ENCODE measurements at regions not wholly inside any gene's neighbourhood (a gene's known extent, or its start where the extent isn't known, plus 50 kb on each side); places are given as distances from the start of the nearest gene placed in this dataset.
A peak's percentile ranks its signal among the peaks of the same experiment; 100 is the strongest.
"Not testable (repeated sequence)": the region's sequence is repeated elsewhere in the genome, so short reads cannot be mapped to it uniquely, and the experiment has no call there.

- intact Hi-C loops (cut with DNase I): no loop called here
Observed at GRCh38 chr6:15088904-15089568, 156.8 kb upstream of the JARID2 start.

GRCh38 chr6:15089569-15090144 lies 156.2 kb upstream of the JARID2 start:
- intact Hi-C loops (cut with DNase I): no loop called here
- DNase-seq (ENCODE audit: low spot score): peak; percentile 88

More at GRCh38 chr6:15088904-15089568, 156.8 kb upstream of the JARID2 start:
- DNase-seq (ENCODE audit: low spot score): no peak

GRCh38 chr6:15090145-15090579 lies 155.7 kb upstream of the JARID2 start:
- no peak for DNase-seq (ENCODE audit: low spot score)
- intact Hi-C loops (cut with DNase I): no loop called here

- intact Hi-C loops (cut with DNase I): no loop called here
- DNase-seq (ENCODE audit: low spot score): no peak
Observed at GRCh38 chr6:15090745-15091384, 155.0 kb upstream of the JARID2 start.

DNA sequence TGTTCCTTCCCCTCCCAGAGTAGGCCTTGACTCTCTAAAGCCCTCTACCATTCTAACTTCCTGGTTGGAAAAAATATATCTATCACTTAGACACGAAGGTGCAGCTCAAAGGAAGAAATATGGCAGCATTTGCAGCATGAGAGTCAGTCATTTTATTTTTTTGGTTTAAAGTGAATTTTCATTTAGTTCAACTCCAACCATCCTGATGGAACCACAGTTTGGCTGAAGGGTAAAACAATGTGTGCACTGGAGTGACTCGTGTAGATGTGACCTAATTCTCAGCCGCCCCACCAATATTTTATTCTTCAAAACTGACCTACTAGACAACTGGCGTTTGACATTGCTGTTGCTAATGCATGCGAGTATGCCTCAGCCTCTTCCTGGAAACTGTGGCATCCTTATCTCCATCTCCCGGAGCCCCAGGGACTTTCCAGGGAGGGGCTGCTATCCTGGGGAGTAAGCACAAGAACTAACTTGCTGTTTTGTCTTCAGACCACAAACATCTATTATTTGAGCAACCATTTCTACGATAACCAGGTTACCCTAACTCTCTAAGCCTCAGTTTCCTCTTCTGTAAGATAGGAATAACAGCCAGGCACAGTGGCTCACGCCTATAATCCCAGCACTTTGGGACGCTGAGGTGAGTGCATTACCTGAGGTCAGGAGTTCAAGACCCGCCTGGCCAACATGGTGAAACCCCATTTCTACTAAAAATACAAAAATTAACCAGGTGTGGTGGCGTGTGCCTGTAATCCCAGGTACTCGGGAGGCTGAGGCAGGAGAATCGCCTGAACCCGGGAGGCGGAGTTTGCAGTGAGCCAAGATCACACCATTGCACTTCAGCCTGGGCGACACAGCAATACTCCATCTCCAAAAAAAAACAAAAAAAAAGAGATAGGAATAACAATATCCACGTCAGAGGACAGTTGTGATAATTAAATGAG lies 148.7 kb upstream of the JARID2 start:
- no peak for DNase-seq (ENCODE audit: low spot score)

DNA sequence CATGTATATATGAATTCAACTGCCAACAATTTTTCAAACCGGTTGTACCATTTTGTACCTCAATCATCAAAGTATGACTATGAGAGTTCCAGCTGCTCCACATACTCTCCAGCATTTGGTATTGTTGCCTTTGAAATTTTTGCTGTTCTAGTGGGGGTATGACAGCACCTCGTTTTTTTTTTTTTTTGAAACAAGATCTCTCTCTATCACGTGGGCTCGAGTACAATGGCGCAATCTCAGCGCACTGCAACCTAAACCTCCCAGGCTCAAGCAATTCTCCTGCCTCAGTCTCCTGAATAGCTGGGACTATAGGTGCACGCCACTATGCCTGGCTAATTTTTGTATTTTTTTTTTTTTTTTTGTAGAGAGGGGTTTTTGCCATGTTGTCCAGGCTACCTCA lies 144.7 kb upstream of the JARID2 start:
- no peak for DNase-seq (ENCODE audit: low spot score)
- intact Hi-C loops (cut with DNase I): no loop called here

More for the DNA sequence above, 148.7 kb upstream of the JARID2 start:
- intact Hi-C loops (cut with DNase I): no loop called here

DNA sequence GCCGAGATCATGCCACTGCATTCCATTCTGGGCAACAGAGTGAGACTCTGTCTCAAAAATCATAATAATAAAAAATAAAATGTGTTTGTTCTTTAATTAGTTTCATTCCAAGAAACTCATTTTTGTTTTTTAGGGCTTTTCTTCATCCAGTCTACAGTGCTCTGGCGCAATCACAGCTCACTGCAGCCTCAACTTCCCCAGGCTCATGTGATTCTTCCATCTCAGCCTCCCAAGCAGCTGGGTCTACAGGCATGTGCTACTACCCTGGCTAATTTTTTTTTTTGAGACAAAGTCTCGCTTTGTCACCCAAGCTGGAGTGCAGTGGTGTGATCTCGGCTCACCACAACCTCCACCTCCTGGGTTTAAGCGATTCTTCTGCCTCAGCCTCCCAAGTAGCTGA lies 143.6 kb upstream of the JARID2 start:
- intact Hi-C loops (cut with DNase I): no loop called here
- no peak for DNase-seq (ENCODE audit: low spot score)

GRCh38 chr6:15106958-15107643 lies 138.8 kb upstream of the JARID2 start:
- intact Hi-C loops (cut with DNase I): no loop called here
- no peak for DNase-seq (ENCODE audit: low spot score)

- intact Hi-C loops (cut with DNase I): no loop called here
Observed at GRCh38 chr6:15107644-15108382, 138.1 kb upstream of the JARID2 start.

GRCh38 chr6:15108383-15108715 lies 137.5 kb upstream of the JARID2 start:
- intact Hi-C loops (cut with DNase I): no loop called here
- DNase-seq (ENCODE audit: low spot score): no peak

More at GRCh38 chr6:15107644-15108382, 138.1 kb upstream of the JARID2 start:
- DNase-seq (ENCODE audit: low spot score): no peak

DNA sequence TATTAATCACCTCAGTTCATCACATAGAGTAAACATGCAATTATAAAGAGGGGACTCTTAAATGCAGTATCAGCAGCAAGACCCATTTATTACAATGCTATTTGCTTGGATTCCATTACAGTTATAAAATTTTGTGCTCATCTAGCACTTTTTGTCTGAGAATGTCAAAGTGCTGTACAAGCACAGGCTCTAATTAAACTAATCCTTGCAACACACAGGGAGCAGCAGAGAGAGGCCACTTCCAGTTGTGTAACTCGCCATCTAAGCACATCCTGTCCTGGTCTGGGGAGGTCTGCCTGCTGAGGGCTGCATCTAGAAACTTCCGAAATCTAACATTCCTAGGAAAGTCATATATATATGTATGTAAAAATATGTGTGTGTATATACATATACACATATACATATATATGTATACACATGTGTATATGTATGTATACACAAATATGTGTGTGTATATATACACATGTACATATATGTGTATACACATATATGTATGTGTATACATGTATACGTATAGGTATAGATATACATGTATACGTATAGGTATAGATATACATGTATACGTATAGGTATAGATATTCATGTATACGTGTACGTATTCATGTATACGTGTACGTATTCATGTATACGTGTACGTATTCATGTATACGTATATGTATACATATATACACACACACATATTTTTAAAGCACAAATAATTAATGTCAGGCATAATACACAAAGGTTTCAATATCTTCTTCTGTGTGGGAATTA lies 136.4 kb upstream of the JARID2 start:
- intact Hi-C loops (cut with DNase I): no loop called here
- no peak for DNase-seq (ENCODE audit: low spot score)

DNA sequence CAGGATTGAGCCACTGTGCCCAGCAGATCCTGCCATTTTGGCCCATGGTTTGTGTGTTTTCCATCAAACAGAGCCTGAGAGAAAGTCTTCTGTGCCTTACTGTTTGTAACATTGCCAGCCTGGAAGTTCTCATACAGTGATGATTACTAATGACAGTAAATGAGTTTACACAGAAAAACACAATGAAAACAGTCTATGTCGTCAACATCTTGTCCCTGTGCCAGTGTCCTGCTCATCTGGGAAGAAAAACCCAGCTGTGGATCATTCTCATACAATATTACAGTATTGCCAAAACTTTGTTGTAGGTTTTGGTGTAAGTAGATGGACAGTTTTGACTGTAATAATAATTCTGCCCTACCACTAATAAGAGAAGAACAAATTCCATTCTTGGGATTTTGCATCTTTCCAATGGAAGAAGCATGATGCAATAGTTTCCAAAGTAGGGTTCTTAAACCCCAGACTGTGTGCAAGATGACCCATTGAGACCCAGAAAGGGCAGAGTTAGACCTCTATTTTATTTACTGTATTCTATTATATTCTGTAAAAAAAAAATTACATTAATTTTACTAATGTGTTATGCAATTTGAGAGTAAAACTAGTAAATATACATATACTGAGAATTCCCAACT lies 135.0 kb upstream of the JARID2 start:
- DNase-seq (ENCODE audit: low spot score): no peak
- intact Hi-C loops (cut with DNase I): no loop called here

- intact Hi-C loops (cut with DNase I); DNase-seq (ENCODE audit: low spot score): not testable (repeated sequence)
Observed at GRCh38 chr6:15111576-15111975, 134.3 kb upstream of the JARID2 start.

GRCh38 chr6:15113587-15113986 lies 132.3 kb upstream of the JARID2 start:
- no peak for DNase-seq (ENCODE audit: low spot score)
- intact Hi-C loops (cut with DNase I): no loop called here

GRCh38 chr6:15114061-15114460 lies 131.8 kb upstream of the JARID2 start:
- intact Hi-C loops (cut with DNase I): no loop called here
- DNase-seq (ENCODE audit: low spot score): no peak

- intact Hi-C loops (cut with DNase I): no loop called here
- no peak for DNase-seq (ENCODE audit: low spot score)
Observed at GRCh38 chr6:15116889-15117288, 129.0 kb upstream of the JARID2 start.

GRCh38 chr6:15121443-15121842 lies 124.4 kb upstream of the JARID2 start:
- intact Hi-C loops (cut with DNase I): no loop called here
- DNase-seq (ENCODE audit: low spot score): no peak

Measured in cardiac septum (tissue), 1 donor.